ENCODE measurements at regions not wholly inside any gene's neighbourhood (a gene's known extent, or its start where the extent isn't known, plus 50 kb on each side); places are given as distances from the start of the nearest gene placed in this dataset.
"Not testable (repeated sequence)": the region's sequence is repeated elsewhere in the genome, so short reads cannot be mapped to it uniquely, and the experiment has no call there.

DNA sequence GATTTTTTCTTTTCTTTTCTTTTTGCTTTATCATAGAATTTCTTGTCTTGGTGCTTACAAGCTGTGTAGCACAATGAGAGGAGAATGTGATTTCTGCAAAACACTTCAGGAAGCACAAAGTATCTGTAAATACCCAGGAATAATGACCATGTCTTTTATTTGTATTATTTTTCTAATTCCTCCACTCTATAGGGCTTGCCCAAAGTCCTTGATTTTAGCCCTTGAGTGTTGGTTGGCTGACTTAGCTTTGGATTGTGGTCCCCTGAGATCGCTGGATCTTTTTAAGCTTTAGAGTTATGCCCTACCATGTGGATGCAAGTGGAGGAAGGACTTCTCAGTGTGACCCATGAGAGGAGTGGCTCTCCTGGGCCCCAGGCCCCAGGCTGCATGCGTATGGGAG is 52.2 kb downstream of the HOXC4 start:
- not testable (repeated sequence) for DNase-seq (ENCODE audit: low spot score)

DNA sequence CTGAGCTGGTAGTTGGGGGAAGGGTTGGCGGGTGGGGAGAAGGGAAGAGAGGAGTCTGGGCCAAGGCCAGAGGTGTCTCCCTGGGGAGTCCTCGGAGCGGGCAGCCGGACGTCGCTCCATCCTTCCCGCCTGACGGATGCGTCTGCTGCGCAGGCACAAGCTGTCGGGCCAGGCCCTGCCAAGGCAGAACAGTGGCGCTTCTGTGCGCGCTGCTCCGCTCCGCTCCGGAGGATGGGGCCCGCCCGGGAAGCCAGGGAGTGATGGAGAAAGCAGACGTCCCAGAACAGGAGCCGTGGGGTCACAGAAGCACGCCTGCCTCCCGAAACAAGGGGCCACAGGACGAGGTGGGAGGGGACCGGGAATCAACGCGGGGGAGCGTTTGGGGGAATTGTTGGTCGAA is 52.6 kb downstream of the HOXC4 start:
- DNase-seq (ENCODE audit: low spot score) = peak; percentile 18

GRCh38 chr12:54106803-54107579 is 53.4 kb downstream of the HOXC4 start:
- DNase-seq (ENCODE audit: low spot score) = peak; percentile 22

GRCh38 chr12:54112336-54112735 is 58.7 kb downstream of the HOXC4 start:
- peak; percentile 65 for DNase-seq (ENCODE audit: low spot score)

GRCh38 chr12:54116055-54116454 is 62.4 kb downstream of the HOXC4 start:
- not testable (repeated sequence) for DNase-seq (ENCODE audit: low spot score)

DNA sequence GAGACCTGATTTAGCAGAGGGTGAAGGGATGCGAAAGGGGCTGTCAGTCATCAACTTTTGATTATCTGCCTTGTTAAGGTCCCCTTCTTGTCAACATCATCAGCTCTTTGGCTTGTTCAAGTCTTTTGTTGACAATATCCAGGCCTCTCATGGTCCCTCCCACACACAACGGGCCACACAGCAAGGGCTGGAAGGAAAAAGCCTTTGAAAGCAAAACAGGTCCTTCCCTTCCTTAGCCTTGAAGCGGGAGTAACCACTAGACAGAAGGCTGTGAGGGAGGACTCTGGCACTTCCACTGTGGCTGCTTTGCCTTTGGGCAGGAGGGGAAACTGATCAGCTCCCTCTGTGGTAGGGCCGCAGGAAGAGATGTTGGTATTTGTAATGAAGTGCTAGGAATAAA is 63.8 kb downstream of the HOXC4 start:
- DNase-seq (ENCODE audit: low spot score) = not testable (repeated sequence)

DNA sequence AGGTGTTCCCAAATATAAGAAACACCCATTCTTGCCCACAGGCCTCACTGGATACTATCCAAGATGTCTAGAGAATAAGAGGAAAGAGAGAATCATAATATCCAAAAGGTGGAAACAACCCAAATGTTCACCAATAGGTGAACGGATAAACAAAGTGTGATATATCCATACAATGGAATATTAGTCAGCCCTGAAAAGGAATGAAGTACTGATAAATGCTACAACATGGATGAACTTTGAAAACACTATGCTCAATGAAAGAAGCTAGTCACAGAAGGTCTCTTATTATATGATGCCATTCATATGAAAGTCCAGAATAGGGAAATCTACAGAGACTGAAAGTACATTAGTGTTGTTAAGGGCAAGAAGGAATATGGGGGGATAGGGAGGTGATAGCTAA is 65.4 kb downstream of the HOXC4 start:
- DNase-seq (ENCODE audit: low spot score) = not testable (repeated sequence)

GRCh38 chr12:54123981-54124380 is 64.8 kb downstream of the SMUG1 start:
- not testable (repeated sequence) for DNase-seq (ENCODE audit: low spot score)

DNA sequence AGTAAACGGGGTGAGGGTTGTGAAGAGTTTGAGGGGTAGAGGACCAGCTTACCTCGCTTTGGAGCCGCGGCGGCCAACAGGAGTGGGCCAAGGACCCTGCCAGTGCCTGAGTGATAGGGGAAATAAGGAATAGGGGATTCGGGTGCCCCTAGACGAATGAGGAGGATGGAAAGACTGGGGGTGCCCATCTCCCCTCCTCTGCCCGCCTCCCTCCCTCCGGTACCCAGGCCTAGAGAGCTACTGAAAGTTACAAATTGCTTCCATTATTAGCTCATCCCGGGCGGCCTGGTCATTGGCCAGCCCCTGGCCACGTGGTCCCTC is 63.1 kb downstream of the SMUG1 start:
- DNase-seq (ENCODE audit: low spot score) = not testable (repeated sequence)

GRCh38 chr12:54126029-54126695 is 62.6 kb downstream of the SMUG1 start:
- DNase-seq (ENCODE audit: low spot score) = no peak

- no peak for DNase-seq (ENCODE audit: low spot score)
Observed at GRCh38 chr12:54126696-54127537, 61.9 kb downstream of the SMUG1 start.

DNA sequence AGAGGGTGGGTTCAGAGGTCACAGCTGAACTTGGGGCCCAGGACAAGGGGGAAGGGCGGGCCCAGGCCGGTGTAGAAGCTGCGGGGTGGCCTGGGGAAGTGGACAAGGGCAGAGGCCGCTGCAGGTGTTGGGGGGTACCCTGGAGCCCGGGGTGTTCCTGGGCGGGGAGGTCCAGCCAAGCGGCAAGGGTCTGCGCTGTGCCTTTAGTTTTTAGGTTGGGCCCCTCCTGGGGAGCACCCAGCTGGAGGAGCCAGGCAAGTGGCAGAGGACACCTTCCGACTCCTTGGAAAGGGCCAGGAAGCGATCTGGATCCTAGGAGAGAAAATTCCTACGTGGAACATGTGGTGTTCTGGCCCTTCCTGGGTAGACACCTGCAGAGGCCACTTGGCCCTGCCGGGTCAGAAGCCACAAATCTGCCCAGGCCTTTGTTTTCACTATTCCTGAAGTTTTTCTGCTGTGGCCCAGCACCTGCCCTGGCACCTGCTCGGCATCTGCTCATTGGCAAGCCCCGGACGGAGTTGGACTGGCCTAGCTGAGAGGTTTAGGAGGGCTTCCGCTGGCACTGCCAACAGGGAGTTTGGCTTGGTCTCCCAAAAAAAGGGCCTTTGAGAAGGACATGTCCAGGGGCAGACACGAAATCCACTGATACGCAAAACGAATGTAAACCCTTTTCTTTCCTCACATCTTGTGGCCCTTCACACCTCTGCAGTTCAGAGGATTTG is 61.1 kb downstream of the SMUG1 start:
- no peak for DNase-seq (ENCODE audit: low spot score)

GRCh38 chr12:54128416-54128815 is 60.4 kb downstream of the SMUG1 start:
- no peak for DNase-seq (ENCODE audit: low spot score)

DNA sequence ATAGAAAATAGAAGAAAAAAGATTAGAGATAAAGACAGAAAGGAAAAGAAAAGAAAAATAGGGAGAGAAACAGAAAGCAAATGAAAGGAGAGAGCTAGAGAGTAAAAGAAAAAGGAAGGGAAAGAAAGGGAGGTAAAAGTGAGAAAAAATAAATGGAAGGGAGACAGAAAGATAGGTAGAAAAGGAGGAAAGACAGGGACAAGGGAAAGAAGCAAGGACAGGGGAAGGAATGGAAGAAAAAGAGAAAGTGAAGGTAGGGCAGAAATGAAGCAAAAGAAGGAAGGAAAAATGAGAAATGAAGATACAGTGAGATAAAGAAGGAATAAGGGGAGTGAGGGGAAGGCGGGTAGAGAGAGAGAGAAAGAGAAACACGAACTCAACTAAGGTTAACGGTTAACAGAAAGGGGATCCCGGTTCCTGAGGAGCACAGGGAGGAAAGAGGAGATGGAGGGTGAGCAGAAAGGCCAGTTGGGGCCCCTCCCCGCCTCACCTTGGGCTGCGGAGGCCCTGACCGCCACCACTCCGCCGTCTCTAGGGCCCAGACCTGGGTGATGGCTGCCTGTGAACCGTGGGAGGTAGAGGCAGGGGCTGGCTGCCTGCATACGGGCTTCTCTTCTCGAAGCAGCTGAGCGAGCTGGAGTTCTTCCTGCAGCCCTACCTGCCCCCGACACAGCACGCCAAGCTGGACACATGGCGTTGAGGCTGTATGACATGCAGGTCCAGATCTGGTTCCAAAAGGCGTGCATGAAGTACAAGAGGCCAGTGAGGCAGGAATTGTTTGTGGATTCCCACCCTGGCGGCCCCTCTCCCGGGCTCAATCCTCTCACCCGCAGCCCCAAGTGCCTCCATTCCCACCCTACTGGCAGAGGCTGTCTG is 59.5 kb downstream of the SMUG1 start:
- DNase-seq (ENCODE audit: low spot score) = no peak

Data from cerebellar cortex (tissue), 1 donor.